NCI-H1930 (cell line): ENCODE measurements at regions not wholly inside any gene's neighbourhood (a gene's known extent, or its start where the extent isn't known, plus 50 kb on each side); places are given as distances from the start of the nearest gene placed in this dataset.
"Not testable (repeated sequence)": the region's sequence is repeated elsewhere in the genome, so short reads cannot be mapped to it uniquely, and the experiment has no call there.

Experiments
- DNase-seq, 2 experiments: peaks; one replicate each; lab custom pipeline; 2025; lab: John Stamatoyannopoulos, UW

GRCh38 chr11:104776501-104777170, 121.6 kb downstream of the CASP12 start:
- DNase-seq: no peak

DNA sequence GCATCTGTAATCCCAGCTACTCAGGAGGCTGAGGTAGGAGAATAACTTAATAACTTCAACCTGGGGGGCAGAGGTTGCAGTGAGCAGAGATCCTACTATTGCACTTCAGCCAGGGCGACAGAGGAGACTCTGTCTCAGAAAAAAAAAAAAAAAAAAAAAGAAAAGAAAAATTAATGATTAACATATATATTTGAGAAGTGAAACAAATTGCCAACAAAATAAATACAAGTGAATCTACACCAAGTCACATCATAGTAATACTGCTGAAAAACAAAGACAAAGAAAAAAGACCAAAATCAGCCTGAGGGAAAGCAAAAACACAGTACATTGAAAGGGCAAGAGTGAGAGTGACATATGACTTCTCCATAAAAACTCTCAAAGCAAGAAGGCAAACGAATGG, 123.7 kb downstream of the CASP12 start:
- no peak for DNase-seq

- no peak for DNase-seq
These were observed 125.4 kb downstream of the CASP12 start for GRCh38 chr11:104772806-104773241.

DNA sequence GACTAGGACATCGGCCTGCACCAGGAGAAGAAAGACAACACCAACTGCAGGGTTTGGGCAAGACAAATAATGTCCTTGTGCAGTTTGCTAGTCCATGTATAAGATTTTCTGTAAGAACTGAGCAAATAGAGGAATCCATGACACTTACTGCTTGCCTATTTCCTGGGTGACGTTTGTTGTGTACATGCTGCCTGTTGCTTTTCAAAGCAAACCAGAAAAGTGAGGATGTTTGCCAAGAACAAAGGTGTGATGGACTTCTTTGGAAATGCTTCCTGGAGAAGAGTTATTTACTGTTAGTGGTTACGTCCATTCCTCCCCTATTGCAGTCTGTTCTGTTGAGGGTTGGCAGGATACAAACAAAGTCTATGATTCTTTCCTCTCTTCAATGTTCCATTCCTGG, 126.5 kb downstream of the CASP12 start:
- no peak for DNase-seq

- not testable (repeated sequence) for DNase-seq
These were observed 127.2 kb downstream of the CASP12 start for GRCh38 chr11:104771046-104771445.

- no peak for DNase-seq
These were observed 132.7 kb downstream of the CASP12 start for GRCh38 chr11:104765401-104766095.

GRCh38 chr11:104764710-104765045, 133.6 kb downstream of the CASP12 start:
- DNase-seq: no peak

- no peak for DNase-seq
These were observed 134.1 kb downstream of the CASP12 start for GRCh38 chr11:104763930-104764709.

- DNase-seq: no peak
These were observed 136.7 kb downstream of the CASP12 start for GRCh38 chr11:104761511-104761910.

DNA sequence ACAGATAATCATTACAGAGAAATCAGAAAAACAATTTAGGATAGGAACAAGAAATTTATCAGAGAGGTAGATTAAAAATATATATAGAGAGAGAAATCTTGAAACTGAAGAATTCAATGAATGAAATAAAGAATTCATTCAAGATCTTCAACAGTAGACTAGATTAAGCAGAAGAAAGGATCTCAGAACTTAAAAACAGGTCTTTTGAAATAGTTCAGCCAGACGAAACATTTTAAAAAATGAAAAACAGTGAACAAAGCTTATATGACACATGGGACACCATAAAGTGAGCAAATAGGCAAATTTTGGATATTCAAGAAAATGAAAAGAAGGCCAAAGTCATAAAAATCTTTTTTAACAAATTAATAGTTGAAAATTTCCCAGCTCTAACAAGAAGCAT, 138.8 kb downstream of the CASP12 start:
- DNase-seq: no peak

GRCh38 chr11:104738918-104739317, 159.3 kb downstream of the CASP12 start:
- no peak for DNase-seq

GRCh38 chr11:104738208-104738607, 160.1 kb downstream of the CASP12 start:
- no peak for DNase-seq

DNA sequence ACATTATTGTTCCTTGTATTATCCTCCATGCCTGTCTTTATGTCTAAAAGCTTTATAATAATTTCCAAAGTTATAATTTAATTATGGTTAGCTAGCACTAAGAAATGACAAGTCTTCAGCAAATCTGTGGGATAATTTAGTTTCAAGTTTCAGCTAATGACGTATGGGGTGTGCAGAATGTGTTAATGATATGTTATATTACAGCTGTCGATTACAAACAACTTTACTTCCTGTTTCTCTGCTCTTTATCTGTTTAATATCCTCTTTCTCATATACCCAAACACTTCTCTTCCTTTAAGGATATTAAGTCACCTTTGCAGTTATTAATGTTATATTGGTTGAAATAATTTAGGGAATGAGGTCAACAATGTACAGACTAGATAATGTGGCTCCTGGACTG, 161.8 kb downstream of the CASP12 start:
- DNase-seq: no peak

DNA sequence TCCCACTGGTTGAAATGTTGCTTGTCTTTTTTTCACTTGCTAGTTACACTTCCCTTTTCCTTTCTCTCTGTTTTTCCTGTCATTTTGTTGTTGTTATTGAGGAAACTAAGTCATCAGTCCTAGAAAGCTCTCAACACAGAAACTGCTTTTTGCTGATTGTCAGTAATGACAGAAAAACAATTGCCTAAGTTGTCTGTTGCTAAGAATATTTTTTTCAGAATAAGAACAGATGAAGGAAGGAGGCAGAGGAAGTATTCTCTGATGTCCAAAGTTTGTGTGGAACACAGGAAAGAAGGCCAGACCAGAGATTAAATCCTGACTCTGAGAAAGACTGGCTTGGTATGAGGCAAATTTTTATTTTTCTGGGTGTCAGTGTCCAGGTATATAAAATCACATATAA, 163.3 kb downstream of the CASP12 start:
- no peak for DNase-seq

DNA sequence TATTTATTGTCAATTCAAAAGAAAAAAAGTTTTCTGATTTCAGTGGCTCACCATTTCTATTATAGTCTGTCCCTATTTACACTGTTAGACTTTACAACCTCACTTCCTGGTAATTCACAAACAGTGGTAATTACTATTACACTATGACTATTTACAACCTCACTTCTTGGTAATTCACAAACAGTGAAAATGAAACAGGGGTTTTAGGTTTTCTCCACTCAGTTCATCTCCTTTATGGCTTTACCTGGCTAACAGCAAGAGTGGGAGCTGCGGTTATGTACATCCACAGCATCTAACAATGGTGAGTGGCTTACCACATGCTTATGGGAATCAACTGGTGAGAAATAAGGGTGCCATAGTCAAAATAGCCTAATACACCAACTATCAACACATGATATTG, 166.4 kb downstream of the CASP12 start:
- DNase-seq: no peak

DNA sequence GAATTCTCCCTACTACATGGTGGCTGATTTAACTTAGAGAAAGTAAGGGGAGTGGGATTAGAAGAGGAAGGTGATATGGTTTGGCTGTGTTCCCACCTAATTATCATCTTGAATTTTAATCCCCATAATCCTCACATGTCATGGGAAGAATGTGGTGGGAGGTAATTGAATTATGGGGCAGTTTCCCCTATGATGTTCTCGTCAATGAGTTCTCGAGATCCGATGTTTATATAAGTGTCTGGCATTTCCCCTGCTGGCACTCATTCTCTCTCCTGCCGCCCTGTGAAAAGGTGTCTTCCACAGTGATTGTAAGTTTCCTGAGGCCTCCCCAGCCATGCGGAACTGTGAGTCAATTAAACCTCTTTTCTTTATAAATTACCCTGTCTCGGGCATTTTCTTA, 169.3 kb downstream of the CASP12 start:
- no peak for DNase-seq

DNA sequence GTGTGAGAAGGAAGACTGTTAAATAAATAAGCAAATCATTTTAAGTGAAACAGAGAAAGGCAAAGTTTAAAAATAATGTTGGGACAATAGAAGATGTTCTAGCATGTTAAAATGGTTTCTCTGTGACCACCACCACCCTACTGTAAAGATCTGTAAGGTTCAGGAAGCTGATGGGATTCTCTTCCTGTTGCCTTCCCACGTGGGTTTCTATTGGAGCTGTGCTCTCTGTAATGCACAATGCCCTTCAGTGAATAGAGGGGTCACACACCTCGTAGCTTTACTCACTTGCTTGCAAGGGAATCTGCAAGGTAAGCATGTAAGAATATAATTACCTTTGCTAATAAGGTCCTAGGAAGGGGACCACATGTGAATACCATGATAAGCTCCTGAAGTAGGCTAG, 170.5 kb downstream of the CASP12 start:
- no peak for DNase-seq

GRCh38 chr11:104727095-104727494, 171.2 kb downstream of the CASP12 start:
- no peak for DNase-seq

DNA sequence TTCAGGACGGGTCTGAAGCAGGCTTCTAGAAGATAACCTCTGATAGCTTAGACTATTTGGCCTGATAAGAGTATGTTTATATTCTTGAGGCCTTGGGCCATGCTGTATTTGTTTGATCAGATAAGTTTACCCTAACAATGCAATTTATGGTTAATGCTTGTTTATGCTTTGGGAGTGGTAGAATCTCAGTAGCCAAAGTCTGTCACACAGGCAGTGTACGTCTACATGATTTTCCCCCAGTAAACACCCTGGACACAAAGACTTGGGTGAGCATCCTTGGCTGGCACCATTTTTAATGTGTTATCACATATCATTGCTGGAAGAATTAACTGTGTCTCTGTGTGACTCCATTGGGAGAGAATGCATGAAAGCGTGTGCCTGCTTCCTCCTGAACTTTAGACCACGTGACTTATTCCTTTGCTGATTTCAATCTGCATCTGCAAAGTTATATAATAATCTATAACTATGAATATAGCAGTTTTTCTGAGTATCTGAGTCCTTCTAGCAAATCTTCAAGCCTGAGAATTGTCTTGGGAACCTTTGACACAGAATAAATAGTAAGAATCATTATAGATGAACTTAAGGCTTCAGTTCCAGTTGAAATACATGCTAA, 172.4 kb downstream of the CASP12 start:
- no peak for DNase-seq

DNA sequence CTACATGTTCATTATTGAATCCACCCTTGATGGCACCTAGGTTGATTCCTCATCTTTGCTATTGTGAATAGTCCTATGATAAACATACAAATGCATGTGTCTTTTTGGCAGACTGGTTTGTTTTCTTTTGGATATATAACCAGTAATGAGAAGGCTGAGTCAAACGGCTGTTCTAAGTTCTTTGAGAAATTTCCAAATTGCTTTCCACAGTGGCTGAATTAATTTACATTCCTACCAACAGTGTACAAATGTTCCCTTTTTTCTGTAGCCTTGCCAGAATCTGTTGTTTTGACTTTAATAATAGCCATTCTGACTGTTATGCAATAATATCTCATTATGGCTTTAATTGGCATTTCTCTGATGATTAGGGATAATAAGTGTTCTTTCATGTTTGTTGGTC, 184.9 kb downstream of the CASP12 start:
- no peak for DNase-seq

DNA sequence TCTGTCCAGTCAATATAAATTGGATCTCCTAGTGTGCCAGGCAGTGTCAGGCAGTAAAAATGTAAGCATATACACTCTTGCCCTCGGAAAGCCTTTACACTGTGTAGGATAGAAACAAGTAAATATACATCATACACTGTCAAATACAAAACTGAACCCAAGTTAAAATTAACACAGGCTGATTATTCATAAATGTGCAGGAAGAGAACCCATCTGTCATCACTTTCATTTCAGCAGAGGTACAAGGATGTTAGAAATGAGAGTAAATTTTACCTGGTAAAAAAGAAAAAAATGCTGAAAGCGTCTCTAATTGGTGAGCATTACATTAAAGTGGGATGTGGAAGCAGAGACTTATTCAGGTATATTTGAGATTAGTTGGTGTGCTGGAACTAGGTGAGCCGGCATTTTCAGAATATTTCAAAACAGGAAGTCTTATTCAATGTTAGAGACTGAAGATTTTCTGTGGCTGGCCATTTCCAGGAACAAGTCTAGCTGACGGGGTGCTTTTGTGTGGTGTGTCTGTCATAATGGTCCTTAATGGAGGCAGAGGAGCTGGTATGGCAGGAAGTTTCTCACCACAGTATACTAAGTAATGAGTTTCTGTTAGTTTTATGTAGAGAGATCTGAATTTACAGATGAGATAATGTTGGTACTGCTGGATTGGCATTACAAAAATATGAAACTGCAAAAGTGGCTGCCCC, 192.6 kb downstream of the CASP12 start:
- no peak for DNase-seq

DNA sequence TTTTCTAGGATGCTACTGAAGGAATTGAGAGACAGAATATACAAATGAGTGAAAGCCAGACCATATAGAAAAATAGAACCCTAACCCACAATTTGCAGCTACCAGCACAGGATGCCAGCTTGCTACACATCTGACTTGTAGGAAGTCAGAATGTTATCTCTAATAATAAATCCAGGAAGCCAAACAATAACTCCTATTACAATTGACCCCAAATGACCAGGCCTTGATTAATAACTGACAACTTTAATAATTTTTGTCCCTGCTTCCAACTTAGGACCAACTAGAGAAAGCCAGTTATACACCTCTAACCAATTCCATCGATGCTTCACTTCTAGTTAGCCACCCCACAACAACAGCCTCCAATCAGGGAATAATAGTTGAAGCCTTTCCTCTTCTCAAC, 193.4 kb downstream of the CASP12 start:
- DNase-seq: no peak
